ENCODE measurements at regions not wholly inside any gene's neighbourhood (a gene's known extent, or its start where the extent isn't known, plus 50 kb on each side); places are given as distances from the start of the nearest gene placed in this dataset.

DNA sequence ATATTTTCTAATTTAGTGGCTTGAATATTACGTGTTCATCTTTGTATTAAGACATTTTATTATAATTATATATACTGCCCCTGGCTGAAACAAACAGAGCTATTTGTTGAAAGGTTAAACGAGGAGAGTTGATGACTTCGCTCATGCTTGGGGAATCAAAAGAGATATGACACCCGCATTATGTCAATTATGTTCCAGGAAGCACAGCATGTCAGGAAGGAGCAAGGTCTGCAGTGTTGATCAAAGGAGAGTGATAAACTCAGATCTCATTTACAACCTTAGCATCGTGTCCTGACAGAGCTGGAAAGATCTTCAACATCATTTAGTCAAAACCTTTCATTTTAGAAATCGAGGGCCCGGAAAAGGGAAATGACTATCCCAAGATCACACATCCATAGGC, 510.1 kb downstream of the TDRD15 start:
- TF ChIP-seq, protein P1, sequence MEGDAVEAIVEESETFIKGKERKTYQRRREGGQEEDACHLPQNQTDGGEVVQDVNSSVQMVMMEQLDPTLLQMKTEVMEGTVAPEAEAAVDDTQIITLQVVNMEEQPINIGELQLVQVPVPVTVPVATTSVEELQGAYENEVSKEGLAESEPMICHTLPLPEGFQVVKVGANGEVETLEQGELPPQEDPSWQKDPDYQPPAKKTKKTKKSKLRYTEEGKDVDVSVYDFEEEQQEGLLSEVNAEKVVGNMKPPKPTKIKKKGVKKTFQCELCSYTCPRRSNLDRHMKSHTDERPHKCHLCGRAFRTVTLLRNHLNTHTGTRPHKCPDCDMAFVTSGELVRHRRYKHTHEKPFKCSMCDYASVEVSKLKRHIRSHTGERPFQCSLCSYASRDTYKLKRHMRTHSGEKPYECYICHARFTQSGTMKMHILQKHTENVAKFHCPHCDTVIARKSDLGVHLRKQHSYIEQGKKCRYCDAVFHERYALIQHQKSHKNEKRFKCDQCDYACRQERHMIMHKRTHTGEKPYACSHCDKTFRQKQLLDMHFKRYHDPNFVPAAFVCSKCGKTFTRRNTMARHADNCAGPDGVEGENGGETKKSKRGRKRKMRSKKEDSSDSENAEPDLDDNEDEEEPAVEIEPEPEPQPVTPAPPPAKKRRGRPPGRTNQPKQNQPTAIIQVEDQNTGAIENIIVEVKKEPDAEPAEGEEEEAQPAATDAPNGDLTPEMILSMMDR (IDR thresholded peaks at IDR 0.05; ENCODE audit: borderline replicate concordance, extremely low read depth, low read length, poor library complexity, severe bottlenecking) = no peak
- no peak for TF ChIP-seq EZH2 (IDR thresholded peaks at IDR 0.05; ENCODE audit: borderline replicate concordance, low read depth, low read length, severe bottlenecking)

Data from DND-41 (cell line).